GM06990 (cell line): ENCODE measurements at regions not wholly inside any gene's neighbourhood (a gene's known extent, or its start where the extent isn't known, plus 50 kb on each side); places are given as distances from the start of the nearest gene placed in this dataset.

Experiments used
- DNase-seq: peaks from one replicate; pipeline ENCODE4 v3.0.0-alpha.2; 2011; ENCODE audit not compliant: insufficient read length; ENCODE audit errors: extremely low read depth
- H3K27me3 ChIP-seq: replicated peaks from 2 replicates; pipeline ENCODE4 v1.6.0; 2011; ENCODE audit warnings: low read length; ENCODE audit not compliant: control insufficient read depth, insufficient read depth
- H3K36me3 ChIP-seq: 2 replicates; pipeline ENCODE4 v1.5.1; 2011; ENCODE audit warnings: low read length; ENCODE audit not compliant: control insufficient read depth, insufficient read depth
- H3K4me3 ChIP-seq: replicated peaks from 2 replicates; pipeline ENCODE4 v1.5.1; 2011; ENCODE audit warnings: low read depth, mild to moderate bottlenecking, control low read depth, low read length
- TF ChIP-seq, protein P1 (sequence below): IDR thresholded peaks from 2 replicates; pipeline ENCODE4 v1.5.1; 2011; ENCODE audit warnings: low read length, control low read depth, mild to moderate bottlenecking, inconsistent platforms; ENCODE audit not compliant: insufficient read depth, poor library complexity, severe bottlenecking

DNA sequence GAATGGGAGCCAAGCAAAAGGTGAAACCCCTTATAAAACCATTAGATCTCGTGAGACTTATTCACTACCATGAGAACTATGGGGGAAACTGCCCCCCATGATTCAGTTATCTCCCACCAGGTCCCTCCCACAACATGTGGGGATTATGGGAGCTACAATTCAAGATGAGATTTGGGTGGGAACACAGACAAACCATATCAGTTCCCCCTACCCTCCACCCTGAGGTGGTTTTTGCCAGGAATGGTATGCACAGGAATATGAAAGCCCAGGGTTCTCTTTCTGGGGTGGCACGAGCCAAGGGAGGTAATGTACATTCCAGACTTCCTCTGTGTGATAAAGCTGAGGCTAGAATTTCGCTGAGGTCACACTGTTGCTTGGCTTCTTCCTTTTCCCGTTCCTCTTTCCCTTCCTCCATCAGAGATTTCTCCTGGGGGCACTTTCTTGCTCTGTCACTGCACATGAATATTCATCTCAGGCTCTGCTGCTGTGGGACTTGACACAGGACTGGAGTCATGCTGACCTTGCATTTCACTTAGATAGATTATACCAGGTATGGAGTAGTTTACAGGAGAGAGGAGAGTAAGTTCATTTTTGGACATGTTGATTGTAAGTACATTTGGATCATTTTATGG, 347.0 kb upstream of the MTPN start:
- TF ChIP-seq, protein P1, sequence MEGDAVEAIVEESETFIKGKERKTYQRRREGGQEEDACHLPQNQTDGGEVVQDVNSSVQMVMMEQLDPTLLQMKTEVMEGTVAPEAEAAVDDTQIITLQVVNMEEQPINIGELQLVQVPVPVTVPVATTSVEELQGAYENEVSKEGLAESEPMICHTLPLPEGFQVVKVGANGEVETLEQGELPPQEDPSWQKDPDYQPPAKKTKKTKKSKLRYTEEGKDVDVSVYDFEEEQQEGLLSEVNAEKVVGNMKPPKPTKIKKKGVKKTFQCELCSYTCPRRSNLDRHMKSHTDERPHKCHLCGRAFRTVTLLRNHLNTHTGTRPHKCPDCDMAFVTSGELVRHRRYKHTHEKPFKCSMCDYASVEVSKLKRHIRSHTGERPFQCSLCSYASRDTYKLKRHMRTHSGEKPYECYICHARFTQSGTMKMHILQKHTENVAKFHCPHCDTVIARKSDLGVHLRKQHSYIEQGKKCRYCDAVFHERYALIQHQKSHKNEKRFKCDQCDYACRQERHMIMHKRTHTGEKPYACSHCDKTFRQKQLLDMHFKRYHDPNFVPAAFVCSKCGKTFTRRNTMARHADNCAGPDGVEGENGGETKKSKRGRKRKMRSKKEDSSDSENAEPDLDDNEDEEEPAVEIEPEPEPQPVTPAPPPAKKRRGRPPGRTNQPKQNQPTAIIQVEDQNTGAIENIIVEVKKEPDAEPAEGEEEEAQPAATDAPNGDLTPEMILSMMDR = no peak
- Histone ChIP-seq H3K27me3 (no peaks in the 10 kb centered on the region), H3K36me3 (no peaks in the 10 kb centered on the region), H3K4me3 (no peak overlapping the region)
- DNase-seq = no peak

DNA sequence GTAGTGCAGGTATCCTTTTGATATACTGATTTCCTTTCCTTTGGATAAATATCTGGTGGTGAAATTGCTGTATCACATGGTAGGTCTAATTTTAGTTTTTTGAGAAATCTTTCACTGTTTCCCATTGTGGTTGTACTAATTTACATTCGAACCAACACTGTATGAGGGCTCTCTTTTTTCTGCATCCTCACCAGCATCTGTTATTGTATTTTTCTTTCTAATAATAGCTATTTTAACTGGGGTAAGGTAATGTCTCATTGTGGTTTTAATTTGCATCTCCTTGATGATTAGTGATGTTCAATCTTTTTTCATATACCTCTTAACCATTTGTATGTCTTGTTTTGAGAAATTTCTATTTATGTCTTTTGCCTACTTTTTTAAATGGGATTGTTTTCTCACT, 335.4 kb upstream of the MTPN start:
- Histone ChIP-seq H3K36me3 (no peaks in the 10 kb centered on the region), H3K27me3 (no peaks in the 10 kb centered on the region), H3K4me3 (no peak overlapping the region)
- no peak for DNase-seq
- TF ChIP-seq, protein P1 = no peak

DNA sequence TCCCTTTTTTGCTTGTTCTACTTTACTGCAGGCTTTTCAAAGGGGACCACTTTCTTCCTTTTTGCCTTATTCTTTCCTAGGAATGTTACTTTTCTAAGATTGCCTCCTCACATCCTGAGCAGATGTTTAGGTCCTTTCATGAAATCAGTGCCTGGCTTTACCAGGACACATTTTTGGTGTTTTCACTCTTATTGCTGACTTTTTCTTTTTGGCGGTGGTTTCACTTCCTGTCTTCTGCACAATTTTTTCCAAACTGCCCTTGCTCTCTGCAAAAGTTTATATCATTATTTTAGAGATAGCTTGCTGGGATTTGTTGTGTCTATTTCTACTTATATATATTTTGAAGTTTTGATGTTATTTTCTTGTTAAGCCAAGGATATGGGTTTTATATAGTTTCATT, 332.2 kb upstream of the MTPN start:
- Histone ChIP-seq H3K36me3 (no peaks in the 10 kb centered on the region), H3K4me3 (no peak overlapping the region), H3K27me3 (no peaks in the 10 kb centered on the region)
- TF ChIP-seq, protein P1 = no peak
- no peak for DNase-seq

DNA sequence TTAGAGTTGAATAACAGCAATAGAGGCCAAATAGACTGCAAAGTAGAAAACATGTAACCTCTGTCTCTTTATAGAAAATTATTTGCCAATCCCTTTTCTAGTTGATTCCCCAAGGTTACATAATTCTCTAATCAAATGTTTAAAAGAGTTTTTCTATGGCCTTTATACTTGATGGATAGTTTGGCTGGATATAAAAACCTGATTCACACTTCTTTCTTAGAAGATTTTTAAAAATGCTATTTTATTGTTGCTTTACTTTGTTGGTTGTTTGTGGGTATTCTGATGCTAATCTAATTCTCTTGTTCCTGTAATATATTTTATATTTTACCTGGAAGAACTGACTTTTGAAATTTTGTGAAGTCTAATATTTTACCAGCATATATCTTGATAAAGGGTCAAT, 331.1 kb upstream of the MTPN start:
- no peaks in the 10 kb centered on the region for H3K36me3 ChIP-seq
- H3K27me3 ChIP-seq = no peaks in the 10 kb centered on the region
- H3K4me3 ChIP-seq = no peak overlapping the region
- no peak for DNase-seq
- TF ChIP-seq, protein P1 = no peak

DNA sequence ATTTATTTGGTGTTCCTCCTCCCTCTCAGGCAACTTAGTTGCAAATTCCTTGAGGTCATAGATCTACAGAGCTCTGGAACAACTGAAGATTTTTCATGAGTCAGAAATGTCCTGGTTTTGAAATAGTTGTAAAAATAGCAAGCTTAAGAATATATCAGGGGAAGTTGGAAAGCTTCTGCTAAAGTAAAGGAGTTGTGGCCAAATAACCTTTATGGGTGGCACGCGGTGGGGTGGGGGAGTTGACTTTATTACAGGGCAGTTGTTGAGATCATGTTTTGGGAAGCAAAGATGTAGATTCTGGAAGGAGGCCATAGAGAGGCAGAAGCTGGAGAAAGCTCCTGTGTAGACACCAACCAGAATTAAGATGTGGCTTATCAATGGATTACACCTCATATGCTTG, 326.0 kb upstream of the MTPN start:
- Histone ChIP-seq H3K36me3 (no peaks in the 10 kb centered on the region), H3K27me3 (no peaks in the 10 kb centered on the region), H3K4me3 (no peak overlapping the region)
- TF ChIP-seq, protein P1 = no peak
- no peak for DNase-seq

DNA sequence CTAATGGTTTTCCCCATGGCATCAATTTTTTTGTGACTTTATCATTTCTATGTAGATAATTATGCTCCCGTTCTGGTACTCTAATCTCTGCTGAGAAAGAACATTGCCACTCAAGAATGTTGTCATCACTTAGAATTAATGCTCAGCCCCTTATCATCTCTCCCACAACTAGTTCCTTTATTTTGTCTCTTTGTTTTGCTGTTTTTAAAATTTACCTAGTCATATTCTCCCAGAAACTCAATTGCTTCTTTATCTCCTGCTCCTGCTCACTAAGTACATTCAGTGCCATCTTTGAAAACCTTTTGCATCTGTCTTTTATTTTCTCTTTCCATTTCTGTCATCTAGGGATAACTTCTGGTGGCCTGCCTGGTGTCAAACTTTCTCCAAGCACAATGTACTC, 324.9 kb upstream of the MTPN start:
- no peaks in the 10 kb centered on the region for H3K36me3 ChIP-seq
- no peaks in the 10 kb centered on the region for H3K27me3 ChIP-seq
- H3K4me3 ChIP-seq = no peak overlapping the region
- no peak for DNase-seq
- TF ChIP-seq, protein P1 = no peak
